HPDE6-E6E7 (cell line): ENCODE measurements at regions not wholly inside any gene's neighbourhood (a gene's known extent, or its start where the extent isn't known, plus 50 kb on each side); places are given as distances from the start of the nearest gene placed in this dataset.
"Not testable (repeated sequence)": the region's sequence is repeated elsewhere in the genome, so short reads cannot be mapped to it uniquely, and the experiment has no call there.

Source experiments
- DNase-seq: peaks from one replicate; pipeline ENCODE4 v3.0.0; 2011; ENCODE audit warnings: missing footprints; ENCODE audit errors: extremely low spot score

DNA sequence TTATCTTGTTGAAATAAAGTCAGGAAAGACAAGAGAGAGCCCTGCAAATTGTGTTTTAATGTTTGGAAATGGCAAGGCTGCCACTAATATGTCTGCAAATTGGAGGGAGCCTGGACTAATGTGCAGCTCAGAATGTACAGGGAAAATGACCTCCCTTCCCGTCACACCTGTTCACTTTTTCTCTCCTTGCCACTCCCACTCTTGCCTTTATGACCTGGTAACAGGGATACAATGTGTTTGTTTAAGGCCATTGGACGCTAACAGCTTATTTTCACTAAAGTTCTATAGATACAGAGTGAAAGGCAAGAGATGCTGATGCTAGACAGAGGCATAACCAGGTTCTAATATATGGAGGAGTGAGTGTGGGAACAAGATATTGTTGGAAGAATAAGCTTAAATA is 203.9 kb downstream of the RAB38 start:
- no peak for DNase-seq

DNA sequence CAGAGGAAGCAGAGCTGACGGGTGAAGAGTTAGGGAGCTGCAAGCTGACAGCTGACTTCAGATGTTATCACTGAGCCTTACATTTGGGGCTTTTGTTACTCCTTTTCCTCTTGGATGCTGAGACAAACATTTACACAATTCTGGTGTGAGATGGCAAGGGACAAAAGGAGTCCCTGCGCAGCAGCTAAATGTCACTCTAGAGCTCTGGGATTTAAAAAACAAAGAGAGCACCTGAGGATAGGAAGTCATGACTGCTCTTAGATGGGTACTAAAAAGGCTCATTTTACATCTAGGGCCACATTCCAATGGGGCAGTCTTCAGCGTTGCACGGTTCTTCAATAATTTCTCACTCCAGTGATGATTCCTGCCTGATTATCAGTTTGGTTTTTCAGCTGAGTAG is 204.5 kb downstream of the RAB38 start:
- DNase-seq: no peak

- no peak for DNase-seq
Measured at GRCh38 chr11:87967459-87967858, 207.8 kb downstream of the RAB38 start.

- DNase-seq: no peak
Measured at GRCh38 chr11:87966694-87967093, 208.5 kb downstream of the RAB38 start.

GRCh38 chr11:87966216-87966615 is 209.0 kb downstream of the RAB38 start:
- no peak for DNase-seq

DNA sequence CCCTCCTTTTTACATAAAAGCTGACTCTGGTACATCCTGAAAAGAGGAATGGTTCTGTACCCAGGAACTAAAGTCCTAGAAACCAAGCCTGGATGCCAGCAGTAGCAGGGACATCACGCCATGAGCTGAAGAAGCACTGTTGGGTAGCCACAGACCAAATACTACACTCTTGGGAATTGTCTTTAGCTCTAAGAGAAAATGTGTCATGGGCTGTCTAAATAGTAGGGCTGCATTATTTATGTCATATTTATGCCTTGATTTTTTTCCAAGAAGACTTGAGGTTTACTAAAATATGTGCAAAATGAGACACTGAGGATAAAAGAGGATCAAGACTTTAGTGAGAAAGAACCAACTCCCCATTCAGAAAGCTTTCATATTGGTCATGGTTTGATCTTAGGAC is 213.6 kb downstream of the RAB38 start:
- DNase-seq: no peak

- DNase-seq: no peak
Measured at GRCh38 chr11:87957961-87958360, 217.3 kb downstream of the RAB38 start.

DNA sequence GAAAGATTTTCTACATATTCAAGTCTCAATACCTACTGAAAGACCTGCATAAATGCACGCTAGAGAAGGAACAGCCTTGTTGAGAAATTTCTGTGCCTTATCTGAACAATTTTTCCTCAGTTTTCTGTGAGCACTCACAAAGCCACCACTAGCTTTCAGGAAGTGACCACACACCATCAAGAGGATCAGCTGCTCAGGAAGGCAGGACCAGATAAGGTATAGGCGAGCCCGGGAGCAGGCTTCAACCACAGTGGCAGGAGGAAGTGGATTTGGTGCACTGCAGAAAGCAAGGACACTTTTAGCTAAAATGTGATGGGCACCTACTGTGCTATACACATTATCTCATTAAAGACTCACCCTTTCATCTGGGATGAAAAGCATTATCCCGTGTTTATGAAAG is 220.8 kb downstream of the RAB38 start:
- DNase-seq: no peak

- no peak for DNase-seq
Measured at GRCh38 chr11:87942786-87943185, 232.5 kb downstream of the RAB38 start.

GRCh38 chr11:87934182-87934581 is 241.1 kb downstream of the RAB38 start:
- no peak for DNase-seq

DNA sequence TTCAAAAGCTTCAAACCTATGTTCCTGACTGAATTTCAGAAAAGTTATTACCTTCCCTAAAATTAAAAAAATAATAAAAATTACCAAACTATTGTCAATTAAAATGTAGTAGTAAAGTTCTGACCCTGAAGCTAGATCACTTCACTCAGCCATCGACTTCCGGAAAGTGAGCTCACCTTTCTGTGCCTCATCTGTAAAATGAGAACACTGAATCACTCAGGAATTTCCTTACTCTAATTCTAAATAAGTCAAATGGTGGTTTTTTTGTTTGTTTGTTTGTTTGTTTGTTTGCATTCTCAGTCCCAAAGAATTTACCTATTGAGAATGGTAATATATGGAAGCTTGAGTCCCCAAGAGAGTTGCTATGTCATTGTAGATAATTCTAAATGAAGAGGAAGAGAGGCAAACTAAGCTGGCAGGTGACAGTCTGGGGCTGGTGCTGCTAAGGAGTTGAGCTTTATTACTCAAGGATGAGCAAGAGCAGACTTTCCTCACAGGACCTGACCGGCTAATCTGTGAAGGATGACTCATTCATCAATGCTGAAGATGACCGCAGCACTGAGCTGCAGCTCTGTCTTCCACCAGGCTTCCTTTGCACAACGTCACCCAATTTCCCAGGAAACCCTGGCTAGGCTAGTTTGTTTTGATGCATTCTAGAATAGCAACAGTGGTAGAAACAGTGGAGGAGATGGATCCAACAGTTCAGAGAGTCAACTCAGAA is 248.8 kb downstream of the RAB38 start:
- DNase-seq: peak; percentile 92

DNA sequence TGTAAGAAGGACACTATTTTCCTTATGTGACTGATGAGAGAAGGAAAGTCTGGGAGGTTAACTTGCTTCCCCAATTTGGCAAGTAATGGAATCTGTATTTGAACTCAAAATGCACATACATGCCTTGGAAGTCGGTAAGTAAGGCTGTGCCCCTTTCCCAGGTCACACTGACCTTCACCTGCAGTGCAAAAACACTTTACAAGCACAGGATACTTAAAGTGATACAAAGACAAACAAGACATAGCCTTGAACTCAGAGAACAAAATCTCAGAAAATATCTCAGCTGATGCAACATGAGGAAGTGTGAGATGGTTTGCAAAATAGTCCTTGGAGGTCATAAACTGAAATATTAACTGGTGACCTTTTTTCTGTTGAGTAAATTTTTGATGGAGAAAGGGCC is 251.1 kb downstream of the RAB38 start:
- DNase-seq: no peak

- no peak for DNase-seq
Measured at GRCh38 chr11:87917111-87917510, 258.1 kb downstream of the RAB38 start.

- DNase-seq: no peak
Measured at GRCh38 chr11:87909178-87909577, 266.1 kb downstream of the RAB38 start.

DNA sequence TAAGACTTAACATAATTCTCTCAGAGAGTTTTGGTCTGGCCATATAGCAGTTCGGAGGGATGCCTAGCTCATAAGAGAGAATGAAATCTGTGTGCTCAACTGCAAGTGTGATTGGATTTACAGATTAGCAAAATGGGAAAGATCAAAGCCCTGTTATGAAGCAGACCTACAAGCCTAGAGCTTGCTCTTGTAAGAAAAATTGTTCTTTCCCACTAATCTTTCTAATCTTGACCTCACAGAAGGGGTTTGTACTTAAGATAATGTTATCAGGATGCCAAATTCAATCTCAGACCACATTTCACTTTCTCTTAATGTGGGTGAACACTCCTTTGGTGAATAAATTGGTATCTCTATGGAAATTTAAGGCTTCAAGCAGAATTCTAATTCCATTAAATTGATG is 267.2 kb downstream of the RAB38 start:
- DNase-seq: no peak

- DNase-seq: no peak
Measured at GRCh38 chr11:87903345-87903744, 271.9 kb downstream of the RAB38 start.

GRCh38 chr11:87901341-87901740 is 273.9 kb downstream of the RAB38 start:
- no peak for DNase-seq

DNA sequence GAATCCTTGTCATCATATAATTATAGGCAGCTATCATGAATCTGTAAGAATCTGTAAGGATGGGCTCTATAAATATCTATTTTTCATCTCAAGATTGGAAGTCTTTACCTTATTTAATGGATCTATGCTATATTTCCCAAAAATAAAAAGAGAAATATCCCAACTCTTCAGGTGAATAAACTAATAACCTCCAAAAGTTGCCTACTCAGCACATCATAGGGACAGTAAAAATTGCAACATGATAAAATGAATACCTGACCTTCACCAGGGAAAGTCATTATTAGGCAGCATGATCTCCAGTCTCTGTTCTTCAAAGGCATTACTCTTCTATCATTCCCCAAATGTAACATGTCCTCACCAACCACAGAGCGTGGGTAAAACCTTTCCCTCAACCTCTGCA is 277.3 kb downstream of the RAB38 start:
- DNase-seq: no peak

DNA sequence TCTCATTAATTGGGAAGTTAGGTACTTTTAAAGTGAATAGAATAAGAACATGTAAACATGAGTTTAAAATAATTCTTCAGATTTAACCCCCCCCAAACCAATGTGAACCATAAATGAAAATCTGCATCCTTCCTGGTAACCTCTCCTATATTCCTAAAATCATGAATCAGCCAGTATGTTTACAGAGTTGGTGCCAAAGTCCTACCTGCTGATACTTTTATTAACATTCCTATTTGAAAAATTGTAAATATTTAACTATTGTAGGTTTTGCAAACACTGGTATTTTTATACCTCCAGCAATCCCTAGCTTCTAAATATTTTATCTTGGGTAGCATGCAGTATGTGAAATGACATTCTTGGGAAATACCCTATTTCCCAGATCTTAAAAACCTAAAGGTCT is 278.2 kb downstream of the RAB38 start:
- no peak for DNase-seq

DNA sequence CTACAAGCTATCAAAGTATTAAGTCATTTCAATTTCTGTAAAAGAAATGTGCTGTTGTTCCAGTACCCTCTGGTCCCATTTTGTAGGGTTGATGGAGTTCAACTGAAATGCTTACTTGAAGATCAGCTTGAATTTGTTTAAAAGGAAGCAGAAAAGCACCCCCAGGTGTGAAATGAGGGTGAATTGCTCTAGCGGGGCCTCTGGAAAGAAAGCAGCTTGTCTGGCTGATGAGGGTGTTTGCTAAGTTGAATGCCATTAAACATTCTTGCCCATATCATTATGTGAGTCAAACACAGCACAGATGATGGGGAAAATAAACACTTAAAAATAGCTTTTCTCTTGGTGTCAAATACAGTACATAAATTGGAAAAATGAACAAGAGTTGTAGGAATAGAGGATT is 280.3 kb downstream of the RAB38 start:
- no peak for DNase-seq

- DNase-seq: no peak
Measured at GRCh38 chr11:87892291-87892690, 283.0 kb downstream of the RAB38 start.

- no peak for DNase-seq
Measured at GRCh38 chr11:87889126-87889525, 286.1 kb downstream of the RAB38 start.

DNA sequence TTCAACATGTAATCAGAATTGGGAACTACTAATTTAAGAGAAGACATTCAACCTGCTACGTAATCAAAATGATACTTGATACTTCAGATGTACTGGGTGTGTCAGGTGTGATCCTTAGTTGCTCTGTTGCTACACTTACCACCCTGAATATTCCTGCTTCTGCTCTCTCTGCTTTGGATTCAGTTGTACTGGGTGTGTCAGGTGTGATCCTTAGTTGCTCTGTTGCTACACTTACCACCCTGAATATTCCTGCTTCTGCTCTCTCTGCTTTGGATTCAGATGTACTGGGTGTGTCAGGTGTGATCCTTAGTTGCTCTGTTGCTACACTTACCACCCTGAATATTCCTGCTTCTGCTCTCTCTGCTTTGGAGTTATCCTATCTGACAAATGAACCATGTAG is 290.2 kb downstream of the RAB38 start:
- not testable (repeated sequence) for DNase-seq

DNA sequence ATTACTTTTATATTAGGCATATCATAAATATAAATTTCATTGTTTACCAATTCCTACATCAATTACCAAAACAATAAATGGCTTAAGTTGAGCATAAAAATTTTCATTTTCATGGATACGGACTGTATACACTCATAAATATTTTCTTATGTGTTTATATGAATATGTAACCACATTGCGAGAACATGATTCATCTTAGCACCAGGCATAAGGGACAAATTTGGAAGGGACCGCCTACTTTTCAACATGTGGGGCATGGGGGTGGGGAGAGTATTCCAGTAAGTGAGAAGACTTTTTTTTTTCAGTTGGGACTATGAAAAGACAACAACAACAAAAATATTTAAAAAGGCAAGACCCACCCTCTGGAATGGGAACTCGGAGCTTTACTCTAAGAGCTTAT is 296.1 kb downstream of the RAB38 start:
- no peak for DNase-seq
